ENCODE measurements at regions not wholly inside any gene's neighbourhood (a gene's known extent, or its start where the extent isn't known, plus 50 kb on each side); places are given as distances from the start of the nearest gene placed in this dataset.

- TF ChIP-seq, protein P1, sequence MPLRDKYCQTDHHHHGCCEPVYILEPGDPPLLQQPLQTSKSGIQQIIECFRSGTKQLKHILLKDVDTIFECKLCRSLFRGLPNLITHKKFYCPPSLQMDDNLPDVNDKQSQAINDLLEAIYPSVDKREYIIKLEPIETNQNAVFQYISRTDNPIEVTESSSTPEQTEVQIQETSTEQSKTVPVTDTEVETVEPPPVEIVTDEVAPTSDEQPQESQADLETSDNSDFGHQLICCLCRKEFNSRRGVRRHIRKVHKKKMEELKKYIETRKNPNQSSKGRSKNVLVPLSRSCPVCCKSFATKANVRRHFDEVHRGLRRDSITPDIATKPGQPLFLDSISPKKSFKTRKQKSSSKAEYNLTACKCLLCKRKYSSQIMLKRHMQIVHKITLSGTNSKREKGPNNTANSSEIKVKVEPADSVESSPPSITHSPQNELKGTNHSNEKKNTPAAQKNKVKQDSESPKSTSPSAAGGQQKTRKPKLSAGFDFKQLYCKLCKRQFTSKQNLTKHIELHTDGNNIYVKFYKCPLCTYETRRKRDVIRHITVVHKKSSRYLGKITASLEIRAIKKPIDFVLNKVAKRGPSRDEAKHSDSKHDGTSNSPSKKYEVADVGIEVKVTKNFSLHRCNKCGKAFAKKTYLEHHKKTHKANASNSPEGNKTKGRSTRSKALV (CRISPR knock-in tag; IDR thresholded peaks at IDR 0.05) = no peak
- TF ChIP-seq ZSCAN29 (CRISPR knock-in tag; conservative IDR thresholded peaks at IDR 0.05) = no peak
- TF ChIP-seq, protein P2, sequence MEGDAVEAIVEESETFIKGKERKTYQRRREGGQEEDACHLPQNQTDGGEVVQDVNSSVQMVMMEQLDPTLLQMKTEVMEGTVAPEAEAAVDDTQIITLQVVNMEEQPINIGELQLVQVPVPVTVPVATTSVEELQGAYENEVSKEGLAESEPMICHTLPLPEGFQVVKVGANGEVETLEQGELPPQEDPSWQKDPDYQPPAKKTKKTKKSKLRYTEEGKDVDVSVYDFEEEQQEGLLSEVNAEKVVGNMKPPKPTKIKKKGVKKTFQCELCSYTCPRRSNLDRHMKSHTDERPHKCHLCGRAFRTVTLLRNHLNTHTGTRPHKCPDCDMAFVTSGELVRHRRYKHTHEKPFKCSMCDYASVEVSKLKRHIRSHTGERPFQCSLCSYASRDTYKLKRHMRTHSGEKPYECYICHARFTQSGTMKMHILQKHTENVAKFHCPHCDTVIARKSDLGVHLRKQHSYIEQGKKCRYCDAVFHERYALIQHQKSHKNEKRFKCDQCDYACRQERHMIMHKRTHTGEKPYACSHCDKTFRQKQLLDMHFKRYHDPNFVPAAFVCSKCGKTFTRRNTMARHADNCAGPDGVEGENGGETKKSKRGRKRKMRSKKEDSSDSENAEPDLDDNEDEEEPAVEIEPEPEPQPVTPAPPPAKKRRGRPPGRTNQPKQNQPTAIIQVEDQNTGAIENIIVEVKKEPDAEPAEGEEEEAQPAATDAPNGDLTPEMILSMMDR (CRISPR knock-in tag; IDR thresholded peaks at IDR 0.05) = peak; percentile 87
- no peak for TF ChIP-seq RARA (CRISPR knock-in tag; IDR thresholded peaks at IDR 0.05)
- TF ChIP-seq RAD21 (CRISPR knock-in tag; IDR thresholded peaks at IDR 0.05) = peak; percentile 71; the same call in 1 of the 2 replicates
- peak; percentile 49; the same call in 1 of the 2 replicates for TF ChIP-seq ZNF263 (CRISPR knock-in tag; IDR thresholded peaks at IDR 0.05)
- TF ChIP-seq ISL2 (CRISPR knock-in tag; IDR thresholded peaks at IDR 0.05) = no peak
- TF ChIP-seq ZNF546 (CRISPR knock-in tag; conservative IDR thresholded peaks at IDR 0.05) = no peak
- TF ChIP-seq MXD4 (CRISPR knock-in tag; IDR thresholded peaks at IDR 0.05) = 0 out of 2 replicates have a peak, but pooled peaks have one; percentile 27
- TF ChIP-seq MAFG (CRISPR knock-in tag; IDR thresholded peaks at IDR 0.05) = no peak
- no peak for TF ChIP-seq ZGPAT (CRISPR knock-in tag; IDR thresholded peaks at IDR 0.05)
- TF ChIP-seq YEATS2 (CRISPR knock-in tag; IDR thresholded peaks at IDR 0.05; ENCODE audit: borderline replicate concordance) = no peak
- TF ChIP-seq ETV5 (CRISPR knock-in tag; IDR thresholded peaks at IDR 0.05; ENCODE audit: borderline replicate concordance) = peak; percentile 68
- TF ChIP-seq KMT2A (CRISPR knock-in tag; IDR thresholded peaks at IDR 0.05) = no peak
- no peak for TF ChIP-seq MED8 (CRISPR knock-in tag; IDR thresholded peaks at IDR 0.05; ENCODE audit: insufficient replicate concordance)
- TF ChIP-seq ONECUT2 (CRISPR knock-in tag; IDR thresholded peaks at IDR 0.05) = no peak
- no peak for TF ChIP-seq GPBP1L1 (CRISPR knock-in tag; IDR thresholded peaks at IDR 0.05)
- TF ChIP-seq ELF3 (CRISPR knock-in tag; IDR thresholded peaks at IDR 0.05) = peak; percentile 53; the same call in 1 of the 2 replicates
- TF ChIP-seq, protein P3, sequence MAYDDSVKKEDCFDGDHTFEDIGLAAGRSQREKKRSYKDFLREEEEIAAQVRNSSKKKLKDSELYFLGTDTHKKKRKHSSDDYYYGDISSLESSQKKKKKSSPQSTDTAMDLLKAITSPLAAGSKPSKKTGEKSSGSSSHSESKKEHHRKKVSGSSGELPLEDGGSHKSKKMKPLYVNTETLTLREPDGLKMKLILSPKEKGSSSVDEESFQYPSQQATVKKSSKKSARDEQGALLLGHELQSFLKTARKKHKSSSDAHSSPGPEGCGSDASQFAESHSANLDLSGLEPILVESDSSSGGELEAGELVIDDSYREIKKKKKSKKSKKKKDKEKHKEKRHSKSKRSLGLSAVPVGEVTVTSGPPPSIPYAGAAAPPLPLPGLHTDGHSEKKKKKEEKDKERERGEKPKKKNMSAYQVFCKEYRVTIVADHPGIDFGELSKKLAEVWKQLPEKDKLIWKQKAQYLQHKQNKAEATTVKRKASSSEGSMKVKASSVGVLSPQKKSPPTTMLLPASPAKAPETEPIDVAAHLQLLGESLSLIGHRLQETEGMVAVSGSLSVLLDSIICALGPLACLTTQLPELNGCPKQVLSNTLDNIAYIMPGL (CRISPR knock-in tag; IDR thresholded peaks at IDR 0.05; ENCODE audit: borderline replicate concordance in 1 of 2, low read depth in 1 of 2) = 0 out of 4 replicates have a peak, but pooled peaks of 1 of the 2 experiments have one; percentile 59
- TF ChIP-seq HDAC2 (CRISPR knock-in tag; IDR thresholded peaks at IDR 0.05) = no peak
- no peak for TF ChIP-seq SSRP1 (CRISPR knock-in tag; IDR thresholded peaks at IDR 0.05)
- TF ChIP-seq ZNF639 (CRISPR knock-in tag; conservative IDR thresholded peaks at IDR 0.05) = no peak
Measured at GRCh38 chr2:64913357-64913869, 75.8 kb upstream of the SLC1A4 start (continued).

Data from HepG2 (cell line).